ENCODE measurements at regions not wholly inside any gene's neighbourhood (a gene's known extent, or its start where the extent isn't known, plus 50 kb on each side); places are given as distances from the start of the nearest gene placed in this dataset.
"Not testable (repeated sequence)": the region's sequence is repeated elsewhere in the genome, so short reads cannot be mapped to it uniquely, and the experiment has no call there.

DNA sequence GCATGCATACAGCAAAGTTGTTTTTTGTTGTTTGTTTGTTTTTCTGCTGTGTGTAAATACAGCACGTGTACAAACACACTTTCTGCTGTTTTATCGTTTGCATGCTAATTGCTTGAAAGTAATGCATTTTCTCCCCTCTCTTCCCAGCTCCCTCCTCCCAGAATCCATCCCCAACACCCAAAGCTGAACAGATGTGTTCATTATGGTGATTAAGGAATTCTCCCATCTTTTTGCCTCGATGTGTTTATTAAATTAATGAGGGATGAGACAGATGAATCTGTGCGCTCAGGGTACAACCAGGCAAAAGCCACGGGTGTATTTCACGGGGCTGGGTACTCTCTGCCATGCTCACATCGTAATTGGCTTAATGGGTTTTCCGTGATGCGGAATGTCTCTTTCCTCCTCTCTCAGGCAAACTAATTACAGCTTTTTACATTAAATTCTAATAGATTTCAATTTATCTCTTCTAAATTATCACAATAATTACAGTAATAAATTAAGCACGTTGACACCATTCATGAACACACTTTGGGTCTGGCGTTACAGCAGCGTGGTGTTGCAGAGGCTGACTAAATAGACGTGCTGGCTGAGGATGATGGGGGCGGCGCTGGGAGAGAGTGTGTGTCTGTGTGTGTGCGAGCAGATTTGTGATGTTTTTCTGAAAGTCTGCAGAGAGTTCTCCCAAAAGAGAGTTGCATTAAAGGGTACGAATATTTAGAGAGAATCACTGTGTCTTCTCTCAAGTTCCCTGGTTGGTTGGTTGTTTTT, 117.7 kb downstream of the CRLF2 start:
- WGBS, 2 donors (ENCODE audit: low coverage in 1 of 2) = 73 to 80% methylated on average over 15 to 17 of the region's 17 CpGs
- no peak for ATAC-seq
- TF ChIP-seq POLR2A (IDR thresholded peaks at IDR 0.05) (no peak), EP300 (IDR thresholded peaks at IDR 0.05) (no peak), POLR2AphosphoS5 (IDR thresholded peaks at IDR 0.05) (no peak)
- TF ChIP-seq, protein P1, sequence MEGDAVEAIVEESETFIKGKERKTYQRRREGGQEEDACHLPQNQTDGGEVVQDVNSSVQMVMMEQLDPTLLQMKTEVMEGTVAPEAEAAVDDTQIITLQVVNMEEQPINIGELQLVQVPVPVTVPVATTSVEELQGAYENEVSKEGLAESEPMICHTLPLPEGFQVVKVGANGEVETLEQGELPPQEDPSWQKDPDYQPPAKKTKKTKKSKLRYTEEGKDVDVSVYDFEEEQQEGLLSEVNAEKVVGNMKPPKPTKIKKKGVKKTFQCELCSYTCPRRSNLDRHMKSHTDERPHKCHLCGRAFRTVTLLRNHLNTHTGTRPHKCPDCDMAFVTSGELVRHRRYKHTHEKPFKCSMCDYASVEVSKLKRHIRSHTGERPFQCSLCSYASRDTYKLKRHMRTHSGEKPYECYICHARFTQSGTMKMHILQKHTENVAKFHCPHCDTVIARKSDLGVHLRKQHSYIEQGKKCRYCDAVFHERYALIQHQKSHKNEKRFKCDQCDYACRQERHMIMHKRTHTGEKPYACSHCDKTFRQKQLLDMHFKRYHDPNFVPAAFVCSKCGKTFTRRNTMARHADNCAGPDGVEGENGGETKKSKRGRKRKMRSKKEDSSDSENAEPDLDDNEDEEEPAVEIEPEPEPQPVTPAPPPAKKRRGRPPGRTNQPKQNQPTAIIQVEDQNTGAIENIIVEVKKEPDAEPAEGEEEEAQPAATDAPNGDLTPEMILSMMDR (IDR thresholded peaks at IDR 0.05) = no peak
- peaks cover 0 to 37% (median 0%) of the 10 kb centered on the region in 3 donors for H3K9me3 ChIP-seq
- no peaks in the 10 kb centered on the region for H3K4me1 ChIP-seq
- H3K36me3 ChIP-seq = no peaks in the 10 kb centered on the region
- H3K4me3 ChIP-seq = no peak overlapping the region
- no peak overlapping the region for H3K27ac ChIP-seq
- peaks cover 64% of the 10 kb centered on the region for H3K27me3 ChIP-seq

DNA sequence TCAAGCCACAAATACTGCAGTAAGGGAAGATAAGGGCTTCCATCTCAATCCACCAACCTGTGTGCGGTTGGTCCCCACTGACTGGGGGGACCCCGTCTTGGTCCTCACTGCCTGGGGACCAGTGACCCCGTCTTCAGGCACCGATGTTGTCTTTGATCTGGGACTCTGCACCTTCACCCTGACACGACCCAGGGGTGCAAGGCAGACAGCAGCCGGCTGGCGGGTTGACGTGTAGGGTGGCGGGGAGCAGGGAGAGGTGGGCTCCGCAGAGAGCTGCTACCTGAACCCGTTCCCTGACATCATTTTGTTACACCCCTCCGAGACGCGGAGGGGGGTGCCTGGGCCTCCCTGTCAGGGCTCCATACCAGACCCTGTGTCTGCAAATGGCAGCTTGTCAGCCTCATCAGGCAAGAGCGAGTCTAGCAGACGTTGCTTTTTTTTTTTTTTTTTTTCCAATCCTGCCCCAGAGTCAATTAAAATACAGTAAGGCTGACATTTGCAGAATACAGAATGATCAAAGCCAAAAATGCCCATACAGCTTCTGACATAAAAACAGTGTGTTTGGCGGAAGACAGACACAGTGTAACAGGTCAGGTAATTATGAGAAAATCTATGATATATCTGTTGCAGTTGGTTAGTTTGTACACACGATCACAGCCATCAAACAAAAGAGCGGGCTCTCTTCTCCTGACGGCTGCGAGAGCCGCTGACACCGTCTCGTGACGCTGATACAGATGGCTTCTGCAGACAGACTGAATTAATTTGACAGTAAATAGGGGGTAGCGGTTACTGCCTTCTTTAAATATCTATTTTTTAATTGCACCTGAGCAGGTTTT, 118.6 kb downstream of the CRLF2 start:
- H3K4me1 ChIP-seq = no peaks in the 10 kb centered on the region
- TF ChIP-seq POLR2AphosphoS5 (IDR thresholded peaks at IDR 0.05) (no peak), EP300 (IDR thresholded peaks at IDR 0.05) (no peak), POLR2A (IDR thresholded peaks at IDR 0.05) (no peak)
- TF ChIP-seq, protein P1 (IDR thresholded peaks at IDR 0.05) = no peak
- peaks cover 0 to 37% (median 0%) of the 10 kb centered on the region in 3 donors for H3K9me3 ChIP-seq
- H3K36me3 ChIP-seq = no peaks in the 10 kb centered on the region
- no peak overlapping the region for H3K4me3 ChIP-seq
- no peak for ATAC-seq
- 23 to 28% methylated on average over 11 to 15 of the region's 26 CpGs for WGBS, 2 donors (ENCODE audit: low coverage in 1 of 2)
- no peak overlapping the region for H3K27ac ChIP-seq
- H3K27me3 ChIP-seq = peaks cover 59% of the 10 kb centered on the region

DNA sequence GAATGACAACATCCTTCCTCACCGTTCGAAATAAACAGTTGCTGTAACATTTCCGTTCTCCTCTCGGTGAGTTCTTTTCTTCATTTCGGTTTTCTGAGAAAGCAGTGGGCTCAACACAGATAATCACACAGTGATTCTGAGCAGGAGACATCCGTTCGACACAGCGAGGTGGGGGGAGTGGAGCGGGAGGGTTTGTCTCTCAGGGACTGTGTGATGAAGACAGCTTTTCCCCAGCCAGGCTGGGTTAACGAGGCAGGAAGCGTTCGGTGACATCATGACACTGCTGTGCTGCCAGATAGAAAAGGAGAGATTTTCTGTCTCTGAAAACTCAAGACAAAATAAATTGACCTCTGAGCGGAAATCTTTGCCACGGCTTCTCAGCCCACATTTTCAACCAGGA, 119.3 kb downstream of the CRLF2 start:
- Histone ChIP-seq H3K27ac (no peak overlapping the region), H3K4me1 (no peaks in the 10 kb centered on the region), H3K36me3 (no peaks in the 10 kb centered on the region), H3K4me3 (no peak overlapping the region), H3K9me3 (peaks cover 0 to 37% (median 0%) of the 10 kb centered on the region in 3 donors), H3K27me3 (peaks cover 53% of the 10 kb centered on the region)
- WGBS, 2 donors (ENCODE audit: low coverage in 1 of 2) = 18 to 31% methylated on average over 7 to 12 of the region's 14 CpGs
- no peak for ATAC-seq
- no peak for TF ChIP-seq EP300 (IDR thresholded peaks at IDR 0.05)
- no peak for TF ChIP-seq POLR2AphosphoS5 (IDR thresholded peaks at IDR 0.05)
- TF ChIP-seq, protein P1 (IDR thresholded peaks at IDR 0.05) = no peak
- TF ChIP-seq POLR2A (IDR thresholded peaks at IDR 0.05) = no peak

DNA sequence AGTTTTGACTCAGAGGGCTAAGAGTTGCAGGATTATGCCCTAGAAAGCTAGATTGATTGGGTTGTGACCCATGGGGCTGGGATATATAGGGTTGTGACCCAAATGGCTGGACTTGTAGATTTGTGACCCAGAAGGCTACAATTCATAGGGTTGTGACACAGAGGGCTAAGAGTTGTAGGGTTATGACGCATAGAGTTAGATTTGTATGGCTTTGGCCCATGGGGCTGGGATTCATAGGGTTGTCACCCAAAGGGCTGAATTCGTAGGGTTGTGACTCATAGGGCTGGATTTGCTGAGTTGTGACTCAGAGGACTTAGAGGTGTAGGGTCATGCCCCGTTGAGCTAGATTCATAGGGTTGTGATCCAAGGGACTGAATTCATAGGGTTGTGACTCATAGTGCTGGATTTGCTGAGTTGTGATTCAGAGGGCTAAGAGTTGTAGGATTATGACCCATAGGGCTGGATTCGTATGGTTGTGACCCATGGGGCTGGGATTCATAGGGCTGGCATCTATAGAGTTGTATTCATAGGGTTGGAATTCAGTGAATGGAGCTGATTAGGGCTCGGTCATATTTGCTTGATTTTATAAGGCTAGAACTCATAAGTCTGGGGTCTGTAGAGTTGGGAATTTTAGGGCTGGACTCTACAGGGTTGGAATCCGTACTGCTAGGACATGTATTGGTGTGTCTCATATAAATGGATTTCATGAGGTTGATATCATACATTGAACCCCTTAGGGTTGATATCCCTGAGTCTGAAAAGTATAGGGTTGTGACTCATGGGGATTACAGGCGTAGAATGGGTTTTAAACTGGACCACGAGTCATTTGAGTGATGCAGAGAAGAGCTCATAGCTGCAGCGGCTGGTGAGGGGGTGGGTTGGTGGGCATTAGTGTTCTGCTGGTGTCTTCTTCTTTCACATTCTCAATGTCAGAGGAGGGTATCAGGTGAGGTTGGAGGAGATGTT, 125.7 kb downstream of the CRLF2 start:
- Histone ChIP-seq H3K27ac (no peak overlapping the region), H3K4me3 (no peak overlapping the region), H3K4me1 (no peaks in the 10 kb centered on the region), H3K27me3 (peaks cover 32% of the 10 kb centered on the region), H3K36me3 (no peaks in the 10 kb centered on the region), H3K9me3 (peaks cover 0 to 38% (median 0%) of the 10 kb centered on the region in 3 donors)
- 58 to 72% methylated on average over 7 to 9 of the region's 9 CpGs for WGBS, 2 donors (ENCODE audit: low coverage in 1 of 2)
- ATAC-seq = no peak
- TF ChIP-seq POLR2A (IDR thresholded peaks at IDR 0.05) (no peak), EP300 (IDR thresholded peaks at IDR 0.05) (no peak), POLR2AphosphoS5 (IDR thresholded peaks at IDR 0.05) (no peak)
- TF ChIP-seq, protein P1 (IDR thresholded peaks at IDR 0.05) = no peak

DNA sequence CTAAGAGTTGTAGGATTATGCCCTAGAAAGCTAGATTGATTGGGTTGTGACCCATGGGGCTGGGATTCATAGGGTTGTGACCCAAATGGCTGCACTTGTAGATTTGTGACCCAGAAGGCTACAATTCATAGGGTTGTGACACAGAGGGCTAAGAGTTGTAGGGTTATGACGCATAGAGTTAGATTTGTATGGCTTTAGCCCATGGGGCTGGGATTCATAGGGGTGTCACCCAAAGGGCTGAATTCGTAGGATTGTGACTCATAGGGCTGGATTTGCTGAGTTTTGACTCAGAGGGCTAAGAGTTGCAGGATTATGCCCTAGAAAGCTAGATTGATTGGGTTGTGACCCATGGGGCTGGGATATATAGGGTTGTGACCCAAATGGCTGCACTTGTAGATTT, 126.6 kb downstream of the CRLF2 start:
- not testable (repeated sequence) for H3K27ac ChIP-seq, H3K4me1 ChIP-seq, H3K4me3 ChIP-seq, H3K36me3 ChIP-seq, ATAC-seq
- Histone ChIP-seq H3K27me3 (peaks cover 32% of the 10 kb centered on the region), H3K9me3 (peaks cover 0 to 38% (median 0%) of the 10 kb centered on the region in 3 donors)
- WGBS, 2 donors (ENCODE audit: low coverage in 1 of 2) = 81% methylated on average over 2 of the region's 2 CpGs

All from gastroesophageal sphincter (tissue), 4 donors.